Esophagus muscularis mucosa (tissue), 4 donors: ENCODE measurements at regions not wholly inside any gene's neighbourhood (a gene's known extent, or its start where the extent isn't known, plus 50 kb on each side); places are given as distances from the start of the nearest gene placed in this dataset.

Source experiments
- DNase-seq: peaks from one replicate; pipeline ENCODE4 v3.0.0-alpha.2; 2017; ENCODE audit errors: extremely low spot score
- H3K27ac ChIP-seq, 4 donors: fragments of 200-600 bp; sonication (generic); replicated peaks in 1 of 4; 1 replicate in 3 of 4; 2 replicates in 1 of 4; pipeline ENCODE4 v1.5.1; 2016 to 2019; ENCODE audit warnings: mild to moderate bottlenecking in 1 of 4
- H3K27me3 ChIP-seq, 4 donors: fragments of 200-600 bp; sonication (generic); one replicate each; pipeline versions ENCODE4 v1.5.1 to v1.6.0; 2016 to 2019
- H3K36me3 ChIP-seq, 4 donors: fragments of 200-600 bp; sonication (generic); one replicate each; pipeline ENCODE4 v1.5.1; 2016 to 2019
- H3K4me1 ChIP-seq, 4 donors: fragments of 200-600 bp; sonication (generic); one replicate each; pipeline ENCODE4 v1.5.1; 2016 to 2019
- H3K4me3 ChIP-seq, 4 donors: fragments of 200-600 bp; sonication (generic); 1 replicate in 2 of 4; 2 replicates in 2 of 4; pipeline ENCODE4 v1.5.1; 2016 to 2019; ENCODE audit warnings: mild to moderate bottlenecking in 4 of 4, moderate library complexity in 1 of 4
- H3K9me3 ChIP-seq, 4 donors: fragments of 200-600 bp; sonication (generic); 1 replicate in 3 of 4; 2 replicates in 1 of 4; pipeline ENCODE4 v1.5.1; 2016 to 2019
- EP300 ChIP-seq: sonication (generic); formaldehyde crosslinking; IDR thresholded peaks from one replicate; pipeline ENCODE4 v1.6.1; 2017; ENCODE audit warnings: antibody characterized with exemption
- POLR2A ChIP-seq: fragments of 450-650 bp; IDR thresholded peaks from one replicate; pipeline ENCODE4 v1.6.1; 2017; ENCODE audit warnings: antibody characterized with exemption, moderate library complexity, mild to moderate bottlenecking, low read depth
- POLR2AphosphoS5 ChIP-seq, 2 donors: sonication (generic); formaldehyde crosslinking; IDR thresholded peaks; one replicate each; pipeline ENCODE4 v1.6.1; 2017; ENCODE audit warnings: antibody characterized with exemption in 2 of 2
- WGBS: methylation state at CpG from one replicate; pipeline ENCODE4 v1.1.5; 2018; 5-methylcytosine and 5-hydroxymethylcytosine counted together
- intact Hi-C: fragments of 100-400 bp; cut with DNase I; formaldehyde crosslinking; loops from one replicate; pipeline ENCODE4 v1.15.1; 2023
- TF ChIP-seq, protein P1 (sequence below), 3 experiments: fragments of 200-600 bp in 2 of 3; fragments of 450-650 bp in 1 of 3; sonication (generic) in 2 of 3; IDR thresholded peaks; one replicate each; pipeline ENCODE4 v1.5.1; 2017 to 2019; ENCODE audit warnings: antibody characterized with exemption in 3 of 3, mild to moderate bottlenecking in 2 of 3, moderate library complexity in 1 of 3

DNA sequence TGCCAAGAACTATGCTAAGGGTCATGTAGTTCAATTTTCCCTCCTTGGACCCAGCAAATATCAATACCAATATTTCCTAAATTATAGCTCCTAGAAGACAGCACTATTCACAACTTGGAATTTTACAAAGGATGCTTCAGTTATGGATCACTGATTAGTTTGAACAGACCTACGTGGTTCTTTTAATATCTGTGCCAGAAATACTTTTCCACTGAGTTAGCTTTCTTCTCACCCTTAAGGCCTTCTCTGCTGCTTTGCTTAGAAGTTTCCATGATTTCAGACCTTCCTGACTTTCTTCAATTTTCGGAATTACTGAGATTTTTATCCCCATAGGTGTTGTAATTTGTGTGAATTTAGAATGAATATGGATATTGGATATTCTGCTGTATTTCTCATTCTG is 380.4 kb downstream of the PSAT1 start:
- TF ChIP-seq POLR2AphosphoS5 (IDR thresholded peaks at IDR 0.05) (no peak), POLR2A (no peak), EP300 (no peak)
- TF ChIP-seq, protein P1, sequence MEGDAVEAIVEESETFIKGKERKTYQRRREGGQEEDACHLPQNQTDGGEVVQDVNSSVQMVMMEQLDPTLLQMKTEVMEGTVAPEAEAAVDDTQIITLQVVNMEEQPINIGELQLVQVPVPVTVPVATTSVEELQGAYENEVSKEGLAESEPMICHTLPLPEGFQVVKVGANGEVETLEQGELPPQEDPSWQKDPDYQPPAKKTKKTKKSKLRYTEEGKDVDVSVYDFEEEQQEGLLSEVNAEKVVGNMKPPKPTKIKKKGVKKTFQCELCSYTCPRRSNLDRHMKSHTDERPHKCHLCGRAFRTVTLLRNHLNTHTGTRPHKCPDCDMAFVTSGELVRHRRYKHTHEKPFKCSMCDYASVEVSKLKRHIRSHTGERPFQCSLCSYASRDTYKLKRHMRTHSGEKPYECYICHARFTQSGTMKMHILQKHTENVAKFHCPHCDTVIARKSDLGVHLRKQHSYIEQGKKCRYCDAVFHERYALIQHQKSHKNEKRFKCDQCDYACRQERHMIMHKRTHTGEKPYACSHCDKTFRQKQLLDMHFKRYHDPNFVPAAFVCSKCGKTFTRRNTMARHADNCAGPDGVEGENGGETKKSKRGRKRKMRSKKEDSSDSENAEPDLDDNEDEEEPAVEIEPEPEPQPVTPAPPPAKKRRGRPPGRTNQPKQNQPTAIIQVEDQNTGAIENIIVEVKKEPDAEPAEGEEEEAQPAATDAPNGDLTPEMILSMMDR (IDR thresholded peaks at IDR 0.05), result no peak
- 96% methylated on average over 2 of the region's 2 CpGs for WGBS
- DNase-seq, result no peak
- intact Hi-C loops, result no loop called here
- H3K4me1 ChIP-seq, result no peaks in the 10 kb centered on the region
- H3K9me3 ChIP-seq, result no peaks in the 10 kb centered on the region
- no peak overlapping the region for H3K4me3 ChIP-seq
- H3K36me3 ChIP-seq, result no peaks in the 10 kb centered on the region
- H3K27ac ChIP-seq, result no peak overlapping the region
- H3K27me3 ChIP-seq, result no peaks in the 10 kb centered on the region

- H3K27me3 ChIP-seq, result no peaks in the 10 kb centered on the region
- 85% methylated on average over 5 of the region's 5 CpGs for WGBS
- H3K36me3 ChIP-seq, result no peaks in the 10 kb centered on the region
- intact Hi-C loops, result no loop called here
- H3K4me1 ChIP-seq, result no peaks in the 10 kb centered on the region
- no peak overlapping the region for H3K4me3 ChIP-seq
- H3K9me3 ChIP-seq, result no peaks in the 10 kb centered on the region
- DNase-seq, result no peak
- H3K27ac ChIP-seq, result no peak overlapping the region
- TF ChIP-seq POLR2AphosphoS5 (IDR thresholded peaks at IDR 0.05), result no peak
Observed at GRCh38 chr9:78678877-78679276, 382.0 kb downstream of the PSAT1 start.

GRCh38 chr9:78680196-78680595 is 383.3 kb downstream of the PSAT1 start:
- H3K4me3 ChIP-seq, result no peak overlapping the region
- TF ChIP-seq POLR2A (no peak), POLR2AphosphoS5 (IDR thresholded peaks at IDR 0.05) (no peak), EP300 (no peak)
- TF ChIP-seq, protein P1 (IDR thresholded peaks at IDR 0.05), result no peak
- DNase-seq, result no peak
- intact Hi-C loops, result no loop called here
- 94% methylated on average over 3 of the region's 3 CpGs for WGBS
- no peaks in the 10 kb centered on the region for H3K36me3 ChIP-seq
- no peaks in the 10 kb centered on the region for H3K27me3 ChIP-seq
- H3K4me1 ChIP-seq, result no peaks in the 10 kb centered on the region
- no peak overlapping the region for H3K27ac ChIP-seq
- no peaks in the 10 kb centered on the region for H3K9me3 ChIP-seq

DNA sequence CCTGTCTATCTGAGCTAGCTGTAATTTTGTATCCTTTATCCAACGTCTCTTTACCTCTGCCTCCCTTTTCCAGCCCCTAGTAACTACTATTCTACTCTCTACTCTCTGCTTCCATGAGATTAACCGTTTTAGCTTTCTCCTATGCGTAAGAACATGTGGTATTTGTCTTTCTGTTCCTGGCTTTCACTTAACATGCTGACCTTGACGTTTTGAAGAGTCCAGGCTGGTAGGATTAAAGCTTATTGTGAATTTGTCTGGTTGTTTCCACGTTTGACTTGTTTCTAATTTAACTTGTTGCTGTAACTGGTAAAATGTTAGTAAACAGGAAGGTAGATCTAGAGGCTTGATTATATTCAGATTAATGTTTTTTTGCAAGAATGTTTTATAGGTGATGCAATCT is 385.3 kb downstream of the PSAT1 start:
- 34% methylated on average over 5 of the region's 5 CpGs for WGBS

DNA sequence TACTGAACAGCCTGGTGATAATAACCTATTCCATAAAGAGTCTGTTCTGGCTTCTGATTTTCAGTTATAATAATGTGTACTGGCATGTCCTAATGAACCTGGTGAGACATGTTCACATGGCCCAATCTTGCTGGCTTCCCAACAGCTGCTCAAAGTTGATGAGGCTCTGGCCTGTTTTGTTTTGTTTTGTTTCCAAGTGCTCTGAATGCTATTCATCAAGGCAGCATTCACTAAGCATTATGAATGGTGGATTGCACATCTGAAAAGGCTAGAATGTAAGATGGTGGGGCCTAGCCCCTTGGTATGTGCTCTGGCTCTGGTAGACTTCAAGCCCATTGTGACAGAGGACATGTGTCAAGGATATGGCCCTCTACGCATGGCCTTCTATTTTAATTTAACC is 388.5 kb downstream of the PSAT1 start:
- intact Hi-C loops, result no loop called here
- H3K4me3 ChIP-seq, result no peak overlapping the region
- H3K27ac ChIP-seq, result no peak overlapping the region
- H3K4me1 ChIP-seq, result no peaks in the 10 kb centered on the region
- no peaks in the 10 kb centered on the region for H3K27me3 ChIP-seq
- TF ChIP-seq POLR2A (no peak), POLR2AphosphoS5 (IDR thresholded peaks at IDR 0.05) (no peak), EP300 (no peak)
- TF ChIP-seq, protein P1 (IDR thresholded peaks at IDR 0.05), result no peak
- no peak for DNase-seq
- no peaks in the 10 kb centered on the region for H3K9me3 ChIP-seq
- WGBS, result 94% methylated on average over 1 of the region's 1 CpG
- H3K36me3 ChIP-seq, result no peaks in the 10 kb centered on the region

More for the DNA sequence above, 385.3 kb downstream of the PSAT1 start:
- H3K27ac ChIP-seq, result no peak overlapping the region
- H3K36me3 ChIP-seq, result no peaks in the 10 kb centered on the region
- H3K4me1 ChIP-seq, result no peaks in the 10 kb centered on the region
- no peaks in the 10 kb centered on the region for H3K9me3 ChIP-seq
- H3K4me3 ChIP-seq, result no peak overlapping the region
- no peak for TF ChIP-seq POLR2A
- TF ChIP-seq POLR2AphosphoS5 (IDR thresholded peaks at IDR 0.05), result no peak
- intact Hi-C loops, result no loop called here
- H3K27me3 ChIP-seq, result no peaks in the 10 kb centered on the region
- no peak for DNase-seq

DNA sequence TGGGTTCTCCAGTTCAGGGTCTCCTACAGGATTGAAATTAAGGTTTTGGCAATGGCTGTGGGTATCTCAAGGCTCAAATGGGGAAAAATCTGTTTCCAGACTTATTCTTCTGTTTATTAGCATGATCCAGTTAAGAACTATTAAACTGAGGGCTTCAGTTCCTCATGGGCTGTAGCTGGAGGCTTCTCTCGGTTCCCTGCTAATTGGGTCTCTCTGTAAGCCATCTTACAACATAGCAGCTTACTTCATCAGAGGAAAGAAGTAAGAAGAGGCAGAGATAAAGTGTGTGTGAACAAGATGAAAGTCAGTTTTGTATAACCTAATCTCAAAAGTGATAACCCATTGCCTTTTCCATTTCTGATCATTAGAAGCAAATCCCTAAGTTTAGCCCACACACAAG is 391.9 kb downstream of the PSAT1 start:
- TF ChIP-seq POLR2AphosphoS5 (IDR thresholded peaks at IDR 0.05) (no peak), EP300 (no peak), POLR2A (no peak)
- TF ChIP-seq, protein P1 (IDR thresholded peaks at IDR 0.05), result no peak
- DNase-seq, result no peak
- H3K9me3 ChIP-seq, result no peaks in the 10 kb centered on the region
- H3K4me3 ChIP-seq, result no peak overlapping the region
- intact Hi-C loops, result no loop called here
- 83% methylated on average over 1 of the region's 1 CpG for WGBS
- no peaks in the 10 kb centered on the region for H3K27me3 ChIP-seq
- no peaks in the 10 kb centered on the region for H3K4me1 ChIP-seq
- H3K36me3 ChIP-seq, result no peaks in the 10 kb centered on the region
- no peak overlapping the region for H3K27ac ChIP-seq
